K562 (cell line): ENCODE measurements at regions not wholly inside any gene's neighbourhood (a gene's known extent, or its start where the extent isn't known, plus 50 kb on each side); places are given as distances from the start of the nearest gene placed in this dataset.

Experiments used
- ATAC-seq: fragments of 200-7000 bp; cut with Tn5 transposase; 3 replicates; pipeline ENCODE4 v1.9.1; 2020; ENCODE audit warnings: moderate library complexity
- BruUV-seq: library from RNA; stranded (reverse); fragments of 400-500 nt; replicated peaks from 2 replicates; lab custom pipeline; 2021; lab: Mats Ljungman, UMichigan
- CTCF ChIA-PET: fragments of 300-600 bp; formaldehyde crosslinking; extraction: SDS; loops from one replicate; lab custom pipeline; 2021; ENCODE audit warnings: low intra/inter-chr PET ratio; lab: Yijun Ruan, JAX
- POLR2A ChIA-PET: fragments of 300-600, 350-650 bp; sonication (Branson Sonifier 250); formaldehyde crosslinking; extraction: SDS; loops from one replicate; lab custom pipeline; 2021; ENCODE audit warnings: antibody characterized with exemption, inconsistent platforms; lab: Yijun Ruan, JAX
- DNase-seq, 4 experiments: peaks; one replicate each; pipeline versions ENCODE4 v3.0.0 to v3.0.0-alpha.2; 2011 to 2018; ENCODE audit warnings: low spot score in 3 of 4, mixed read lengths in 3 of 4; ENCODE audit errors: extremely low read depth in 1 of 4
- FAIRE-seq: peaks from 2 replicates; lab custom pipeline; 2011; peaks lifted over from hg19 to GRCh38; lab: Jason Lieb, UNC
- H2AFZ ChIP-seq: 2 replicates; pipeline ENCODE4 v1.6.0; 2011; ENCODE audit warnings: low read depth, low read length, control low read depth, inconsistent platforms
- H3K27ac ChIP-seq: fragments of 200-600 bp; 3 replicates; pipeline ENCODE4 v1.8.0; 2011; ENCODE audit warnings: low read depth, mild to moderate bottlenecking, control low read depth, inconsistent platforms, low read length, moderate library complexity, mixed read lengths; ENCODE audit errors: extremely low read depth
- H3K27me3 ChIP-seq, 2 experiments: fragments of 300-600 bp in 1 of 2; 2 replicates in 1 of 2; 3 replicates in 1 of 2; pipeline versions ENCODE4 v1.6.0 to v1.8.0; 2011; ENCODE audit warnings: inconsistent platforms in 2 of 2, low read length in 2 of 2, mild to moderate bottlenecking in 1 of 2, mixed read lengths in 1 of 2, moderate library complexity in 1 of 2; ENCODE audit not compliant: control insufficient read depth in 2 of 2, insufficient read depth in 2 of 2
- H3K36me3 ChIP-seq: fragments of 300-600 bp; 3 replicates; pipeline ENCODE4 v1.8.0; 2011; ENCODE audit warnings: mild to moderate bottlenecking, low read length, inconsistent platforms; ENCODE audit not compliant: control insufficient read depth, insufficient read depth
- H3K4me1 ChIP-seq, 2 experiments: fragments of 200-600 bp in 1 of 2; replicated peaks in 1 of 2; 2 replicates in 1 of 2; 3 replicates in 1 of 2; pipeline versions ENCODE4 v1.5.1 to v1.8.0; 2011; ENCODE audit warnings: inconsistent platforms in 2 of 2, low read length in 2 of 2, mild to moderate bottlenecking in 1 of 2, mixed read lengths in 1 of 2, moderate library complexity in 1 of 2; ENCODE audit not compliant: control insufficient read depth in 2 of 2, insufficient read depth in 2 of 2
- H3K4me2 ChIP-seq: 2 replicates; pipeline ENCODE4 v1.6.1; 2011; ENCODE audit warnings: low read length, control low read depth, inconsistent platforms, mixed read lengths; ENCODE audit not compliant: insufficient read depth
- H3K4me3 ChIP-seq: fragments of 200-600 bp; sonication (generic), shearing (Covaris generic); 2 replicates; pipeline ENCODE4 v1.5.1; 2016; ENCODE audit warnings: control low read depth, inconsistent platforms
- H3K79me2 ChIP-seq: fragments of 200-600 bp; 3 replicates; pipeline ENCODE4 v1.8.0; 2011; ENCODE audit warnings: low read length, inconsistent platforms; ENCODE audit not compliant: control insufficient read depth, insufficient read depth
- H3K9ac ChIP-seq, 2 experiments: 2 replicates each; pipeline versions ENCODE4 v1.6.0 to v1.6.1; 2011; ENCODE audit warnings: low read depth in 2 of 2, low read length in 2 of 2, control low read depth in 1 of 2, inconsistent platforms in 1 of 2, mild to moderate bottlenecking in 1 of 2, mixed read lengths in 1 of 2; ENCODE audit not compliant: insufficient read depth in 1 of 2
- H3K9me1 ChIP-seq: one replicate; pipeline ENCODE4 v1.6.0; 2011; ENCODE audit warnings: inconsistent platforms, mild to moderate bottlenecking, low read length, moderate library complexity; ENCODE audit not compliant: control insufficient read depth, insufficient read depth
- H3K9me3 ChIP-seq: replicated peaks from 2 replicates; pipeline ENCODE4 v1.5.1; 2011; ENCODE audit warnings: low read depth, low read length, inconsistent platforms; ENCODE audit not compliant: control insufficient read depth, insufficient read depth
- H4K20me1 ChIP-seq: replicated peaks from 2 replicates; pipeline ENCODE4 v1.6.1; 2011; ENCODE audit warnings: low read length, inconsistent platforms, mixed read lengths; ENCODE audit not compliant: control insufficient read depth, insufficient read depth
- CBFA2T3 ChIP-seq: fragments of 450-650 bp; IDR thresholded peaks from 2 replicates; pipeline ENCODE4 v1.6.1; 2017
- EGR1 ChIP-seq: fragments of 450-650 bp; conservative IDR thresholded peaks from 2 replicates; pipeline ENCODE4 v1.6.1; 2017; ENCODE audit warnings: mild to moderate bottlenecking
- EP300 ChIP-seq: IDR thresholded peaks from 2 replicates; pipeline ENCODE4 v1.6.1; 2012; ENCODE audit warnings: low read length, improper control_type of control experiment
- FOXJ3 ChIP-seq: sonication (generic); formaldehyde crosslinking; IDR thresholded peaks from 2 replicates; pipeline ENCODE4 v1.4.0; 2020; ENCODE audit warnings: mild to moderate bottlenecking, missing genetic modification reagents
- HBP1 ChIP-seq: fragments of 450-650 bp; formaldehyde crosslinking; IDR thresholded peaks from 2 replicates; pipeline ENCODE4 v1.4.0; 2022; ENCODE audit warnings: missing genetic modification characterization
- IFI16 ChIP-seq: fragments of 250-450 bp; sonication (Bioruptor Pico); IDR thresholded peaks from 2 replicates; pipeline ENCODE4 v2.1.2; 2022; ENCODE audit warnings: mild to moderate bottlenecking, inconsistent platforms
- NCOR1 ChIP-seq: fragments of 450-650 bp; IDR thresholded peaks from 2 replicates; pipeline ENCODE4 v1.6.1; 2016; ENCODE audit warnings: mild to moderate bottlenecking, moderate library complexity
- PPARD ChIP-seq: fragments of 250-450 bp; sonication (Bioruptor Pico); IDR thresholded peaks from 2 replicates; pipeline ENCODE4 v1.8.0; 2022; ENCODE audit warnings: inconsistent platforms, mild to moderate bottlenecking, moderate library complexity
- PRPF4 ChIP-seq: fragments of 200-400 bp; formaldehyde crosslinking; IDR thresholded peaks from one replicate; pipeline ENCODE4 v1.6.1; 2017; ENCODE audit warnings: low read length, low read depth, mild to moderate bottlenecking; ENCODE audit not compliant: insufficient read depth, poor library complexity, severe bottlenecking
- TEAD1 ChIP-seq, 2 experiments: fragments of 450-650 bp in 1 of 2; sonication (generic) in 1 of 2; formaldehyde crosslinking; IDR thresholded peaks; 2 replicates each; pipeline versions ENCODE4 v1.4.0 to v1.8.0; 2020 to 2022; ENCODE audit warnings: mild to moderate bottlenecking in 2 of 2, missing genetic modification reagents in 1 of 2
- ZNF175 ChIP-seq: fragments of 200-800 bp; sonication (Bioruptor generic); IDR thresholded peaks from 2 replicates; pipeline ENCODE4 v1.6.1; 2016; ENCODE audit warnings: low read depth, mild to moderate bottlenecking, missing genetic modification characterization, missing compliant biosample characterization
- ZNF232 ChIP-seq: sonication (generic); formaldehyde crosslinking; IDR thresholded peaks from 2 replicates; pipeline ENCODE4 v1.8.0; 2022; ENCODE audit warnings: mild to moderate bottlenecking, missing genetic modification reagents
- ZNF316 ChIP-seq: fragments of 450-650 bp; IDR thresholded peaks from 2 replicates; pipeline ENCODE4 v1.6.1; 2016
- in situ Hi-C: fragments of 300-500 bp; cut with MboI; formaldehyde crosslinking; loops from 4 replicates; pipeline ENCODE4 v1.15.0; 2018; ENCODE audit warnings: inconsistent platforms, mixed read lengths
- intact Hi-C: fragments of 100-400 bp; cut with micrococcal nuclease; formaldehyde crosslinking; loops from 2 replicates; pipeline ENCODE4 v1.14.2; 2022
- TF ChIP-seq, protein P1 (sequence below), 3 experiments: IDR thresholded peaks in 2 of 3; conservative IDR thresholded peaks in 1 of 3; 2 replicates each; pipeline ENCODE4 v1.5.1; 2011 to 2012; ENCODE audit warnings: low read length in 3 of 3, mild to moderate bottlenecking in 3 of 3, control low read depth in 2 of 3, improper control_type of control experiment in 1 of 3, inconsistent platforms in 1 of 3, low read depth in 1 of 3, mixed read lengths in 1 of 3, moderate library complexity in 1 of 3; ENCODE audit not compliant: insufficient read depth in 2 of 3
- TF ChIP-seq, protein P2 (sequence below): fragments of 450-650 bp; formaldehyde crosslinking; IDR thresholded peaks from 2 replicates; pipeline ENCODE4 v1.4.0; 2020; ENCODE audit warnings: mild to moderate bottlenecking, mixed read lengths

- POLR2A ChIA-PET: no interaction called here
- no peaks in the 10 kb centered on the region for H3K9me1 ChIP-seq
- no TSS peak for BruUV-seq
- H3K4me2 ChIP-seq: no peak overlapping the region
- no peak overlapping the region for H2AFZ ChIP-seq
- H4K20me1 ChIP-seq: no peaks in the 10 kb centered on the region
- no peak overlapping the region for H3K27ac ChIP-seq
- FAIRE-seq: no peak
- no peak for TF ChIP-seq EP300
- no peak for TF ChIP-seq ZNF316
- TF ChIP-seq, protein P1, sequence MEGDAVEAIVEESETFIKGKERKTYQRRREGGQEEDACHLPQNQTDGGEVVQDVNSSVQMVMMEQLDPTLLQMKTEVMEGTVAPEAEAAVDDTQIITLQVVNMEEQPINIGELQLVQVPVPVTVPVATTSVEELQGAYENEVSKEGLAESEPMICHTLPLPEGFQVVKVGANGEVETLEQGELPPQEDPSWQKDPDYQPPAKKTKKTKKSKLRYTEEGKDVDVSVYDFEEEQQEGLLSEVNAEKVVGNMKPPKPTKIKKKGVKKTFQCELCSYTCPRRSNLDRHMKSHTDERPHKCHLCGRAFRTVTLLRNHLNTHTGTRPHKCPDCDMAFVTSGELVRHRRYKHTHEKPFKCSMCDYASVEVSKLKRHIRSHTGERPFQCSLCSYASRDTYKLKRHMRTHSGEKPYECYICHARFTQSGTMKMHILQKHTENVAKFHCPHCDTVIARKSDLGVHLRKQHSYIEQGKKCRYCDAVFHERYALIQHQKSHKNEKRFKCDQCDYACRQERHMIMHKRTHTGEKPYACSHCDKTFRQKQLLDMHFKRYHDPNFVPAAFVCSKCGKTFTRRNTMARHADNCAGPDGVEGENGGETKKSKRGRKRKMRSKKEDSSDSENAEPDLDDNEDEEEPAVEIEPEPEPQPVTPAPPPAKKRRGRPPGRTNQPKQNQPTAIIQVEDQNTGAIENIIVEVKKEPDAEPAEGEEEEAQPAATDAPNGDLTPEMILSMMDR (IDR thresholded peaks at IDR 0.05 in 2 of 3, conservative IDR thresholded peaks at IDR 0.05 in 1 of 3; ENCODE audit: insufficient read depth in 2 of 3, low read depth in 1 of 3, low read length in 3 of 3): no peak
- no peak for TF ChIP-seq NCOR1
- no peak for TF ChIP-seq IFI16 (CRISPR knock-in tag)
- no peak for TF ChIP-seq HBP1 (CRISPR knock-in tag)
- no peak for TF ChIP-seq CBFA2T3
- TF ChIP-seq EGR1: no peak
- no peak for TF ChIP-seq PPARD (CRISPR knock-in tag)
- TF ChIP-seq PRPF4: no peak
- no peak for TF ChIP-seq ZNF175 (CRISPR knock-in tag)
- no peak for TF ChIP-seq TEAD1 (CRISPR knock-in tag; IDR thresholded peaks at IDR 0.05)
- TF ChIP-seq FOXJ3 (CRISPR knock-in tag): no peak
- TF ChIP-seq, protein P2, sequence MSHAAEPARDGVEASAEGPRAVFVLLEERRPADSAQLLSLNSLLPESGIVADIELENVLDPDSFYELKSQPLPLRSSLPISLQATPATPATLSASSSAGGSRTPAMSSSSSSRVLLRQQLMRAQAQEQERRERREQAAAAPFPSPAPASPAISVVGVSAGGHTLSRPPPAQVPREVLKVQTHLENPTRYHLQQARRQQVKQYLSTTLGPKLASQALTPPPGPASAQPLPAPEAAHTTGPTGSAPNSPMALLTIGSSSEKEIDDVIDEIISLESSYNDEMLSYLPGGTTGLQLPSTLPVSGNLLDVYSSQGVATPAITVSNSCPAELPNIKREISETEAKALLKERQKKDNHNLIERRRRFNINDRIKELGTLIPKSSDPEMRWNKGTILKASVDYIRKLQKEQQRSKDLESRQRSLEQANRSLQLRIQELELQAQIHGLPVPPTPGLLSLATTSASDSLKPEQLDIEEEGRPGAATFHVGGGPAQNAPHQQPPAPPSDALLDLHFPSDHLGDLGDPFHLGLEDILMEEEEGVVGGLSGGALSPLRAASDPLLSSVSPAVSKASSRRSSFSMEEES (CRISPR knock-in tag): no peak
- TF ChIP-seq ZNF232 (CRISPR knock-in tag): no peak
- TF ChIP-seq, all 486 proteins: peak for 0
- in situ Hi-C loops: no loop called here
- DNase-seq (no peak), ATAC-seq (no peak)
- Histone ChIP-seq H3K4me1 (no peaks in the 10 kb centered on the region), H3K9ac (no peak overlapping the region), H3K36me3 (no peaks in the 10 kb centered on the region), H3K9me3 (no peaks in the 10 kb centered on the region), H3K79me2 (no peaks in the 10 kb centered on the region), H3K4me3 (no peak overlapping the region), H3K27me3 (no peaks in the 10 kb centered on the region)
- intact Hi-C loops: no loop called here
- CTCF ChIA-PET: no interaction called here
Observed at GRCh38 chr13:79267560-79267959, 138.5 kb downstream of the RBM26 start.
